HL-60 (cell line): ENCODE measurements at regions not wholly inside any gene's neighbourhood (a gene's known extent, or its start where the extent isn't known, plus 50 kb on each side); places are given as distances from the start of the nearest gene placed in this dataset.

ENCODE experiments used
- DNase-seq, 2 experiments: peaks; one replicate each; pipeline ENCODE4 v3.0.0-alpha.2; 2010 to 2020; ENCODE audit warnings: low read depth in 1 of 2, low spot score in 1 of 2
- H3K27ac ChIP-seq: fragments of 250-450 bp; sonication (Bioruptor Pico); replicated peaks from 2 replicates; pipeline ENCODE4 v1.5.1; 2020; ENCODE audit warnings: mild to moderate bottlenecking, moderate library complexity
- H3K27me3 ChIP-seq: fragments of 250-450 bp; sonication (Bioruptor Pico); 2 replicates; pipeline ENCODE4 v1.5.1; 2021; ENCODE audit warnings: mild to moderate bottlenecking, moderate library complexity; ENCODE audit not compliant: insufficient read depth, poor library complexity, severe bottlenecking
- H3K4me3 ChIP-seq: replicated peaks from 2 replicates; pipeline ENCODE4 v1.5.1; 2011; ENCODE audit warnings: mild to moderate bottlenecking, control low read depth, low read length; ENCODE audit not compliant: insufficient read depth
- GABPA ChIP-seq: IDR thresholded peaks from 2 replicates; pipeline ENCODE4 v1.6.1; 2012; ENCODE audit warnings: low read depth
- POLR2AphosphoS5 ChIP-seq: IDR thresholded peaks from 2 replicates; pipeline ENCODE4 v1.6.1; 2012; ENCODE audit warnings: low read depth
- REST ChIP-seq: IDR thresholded peaks from 2 replicates; pipeline ENCODE4 v1.6.1; 2012; ENCODE audit warnings: low read depth; ENCODE audit not compliant: insufficient replicate concordance
- SPI1 ChIP-seq: IDR thresholded peaks from 2 replicates; pipeline ENCODE4 v1.6.1; 2012; ENCODE audit warnings: low read depth, mild to moderate bottlenecking, borderline replicate concordance
- TF ChIP-seq, protein P1 (sequence below): IDR thresholded peaks from one replicate; pipeline ENCODE4 v1.5.1; 2011; ENCODE audit warnings: low read length, control low read depth, inconsistent platforms; ENCODE audit not compliant: insufficient read depth

DNA sequence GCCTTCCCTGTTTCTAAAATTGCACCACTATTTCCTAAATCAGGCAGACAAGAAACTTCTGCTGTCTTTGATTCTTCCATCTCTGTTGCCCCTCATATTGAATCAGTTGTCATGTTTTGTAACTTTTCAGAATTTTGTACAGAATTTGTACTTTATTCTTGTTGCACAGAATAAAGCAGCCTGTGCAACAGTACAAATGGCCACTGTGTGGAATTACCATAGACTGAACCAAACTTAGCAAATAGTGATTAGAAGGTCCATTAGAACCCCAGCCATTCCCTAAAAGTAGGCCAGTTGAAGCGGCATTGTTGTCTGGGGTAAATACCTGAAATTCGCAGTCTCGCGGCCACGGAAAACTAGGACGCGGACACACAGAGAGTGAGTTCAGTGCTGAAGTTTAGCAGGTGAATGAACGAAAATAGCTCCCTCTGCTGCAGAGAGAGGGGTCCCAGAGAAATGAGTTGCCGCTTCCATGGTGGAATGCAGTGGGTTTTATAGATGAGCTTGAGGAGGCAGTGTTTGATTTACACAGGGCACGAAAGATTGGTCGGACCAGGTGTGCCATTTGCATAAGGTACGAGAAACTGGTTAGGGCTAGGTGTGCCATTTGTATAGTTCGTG, 71.8 kb downstream of the C4orf33 start:
- Histone ChIP-seq H3K27ac (no peak overlapping the region), H3K4me3 (no peak overlapping the region), H3K27me3 (no peaks in the 10 kb centered on the region)
- no peak for DNase-seq
- TF ChIP-seq POLR2AphosphoS5 (no peak), SPI1 (no peak), REST (no peak), GABPA (no peak)
- TF ChIP-seq, protein P1, sequence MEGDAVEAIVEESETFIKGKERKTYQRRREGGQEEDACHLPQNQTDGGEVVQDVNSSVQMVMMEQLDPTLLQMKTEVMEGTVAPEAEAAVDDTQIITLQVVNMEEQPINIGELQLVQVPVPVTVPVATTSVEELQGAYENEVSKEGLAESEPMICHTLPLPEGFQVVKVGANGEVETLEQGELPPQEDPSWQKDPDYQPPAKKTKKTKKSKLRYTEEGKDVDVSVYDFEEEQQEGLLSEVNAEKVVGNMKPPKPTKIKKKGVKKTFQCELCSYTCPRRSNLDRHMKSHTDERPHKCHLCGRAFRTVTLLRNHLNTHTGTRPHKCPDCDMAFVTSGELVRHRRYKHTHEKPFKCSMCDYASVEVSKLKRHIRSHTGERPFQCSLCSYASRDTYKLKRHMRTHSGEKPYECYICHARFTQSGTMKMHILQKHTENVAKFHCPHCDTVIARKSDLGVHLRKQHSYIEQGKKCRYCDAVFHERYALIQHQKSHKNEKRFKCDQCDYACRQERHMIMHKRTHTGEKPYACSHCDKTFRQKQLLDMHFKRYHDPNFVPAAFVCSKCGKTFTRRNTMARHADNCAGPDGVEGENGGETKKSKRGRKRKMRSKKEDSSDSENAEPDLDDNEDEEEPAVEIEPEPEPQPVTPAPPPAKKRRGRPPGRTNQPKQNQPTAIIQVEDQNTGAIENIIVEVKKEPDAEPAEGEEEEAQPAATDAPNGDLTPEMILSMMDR = no peak

DNA sequence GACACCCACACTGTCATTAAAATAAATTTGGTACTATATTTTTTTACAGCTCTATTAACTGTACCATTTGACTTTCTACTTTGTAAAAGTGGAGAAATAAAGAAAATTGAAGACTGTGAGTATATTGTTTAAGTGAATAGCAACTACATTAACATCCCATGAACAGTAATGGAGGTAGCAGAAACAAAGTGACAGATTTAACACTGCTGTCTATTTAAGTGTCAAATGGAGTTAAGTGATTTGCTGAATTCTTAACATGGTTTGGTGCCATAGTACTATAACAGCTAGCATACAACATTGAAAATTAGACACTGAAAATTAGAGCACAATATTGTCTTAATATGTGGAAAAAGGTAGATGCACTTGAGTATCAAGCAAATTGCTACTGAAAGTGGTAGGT, 76.2 kb downstream of the C4orf33 start:
- TF ChIP-seq, protein P1 = no peak
- TF ChIP-seq GABPA = no peak
- TF ChIP-seq POLR2AphosphoS5 = no peak
- TF ChIP-seq SPI1 = no peak
- no peak for TF ChIP-seq REST
- no peak overlapping the region for H3K27ac ChIP-seq
- no peak overlapping the region for H3K4me3 ChIP-seq
- DNase-seq = no peak
- H3K27me3 ChIP-seq = no peaks in the 10 kb centered on the region

- TF ChIP-seq POLR2AphosphoS5 (no peak), SPI1 (no peak), REST (no peak), GABPA (no peak)
- TF ChIP-seq, protein P1 = no peak
- Histone ChIP-seq H3K27ac (no peak overlapping the region), H3K27me3 (no peaks in the 10 kb centered on the region), H3K4me3 (no peak overlapping the region)
- no peak for DNase-seq
Measured at GRCh38 chr4:129176864-129177263, 80.9 kb downstream of the C4orf33 start.
